Esophagus muscularis mucosa (tissue), 3 donors: ENCODE measurements at regions not wholly inside any gene's neighbourhood (a gene's known extent, or its start where the extent isn't known, plus 50 kb on each side); places are given as distances from the start of the nearest gene placed in this dataset.

Experiments
- EP300 ChIP-seq: sonication (generic); formaldehyde crosslinking; IDR thresholded peaks from one replicate; pipeline ENCODE4 v1.6.1; 2017; ENCODE audit warnings: antibody characterized with exemption
- TF ChIP-seq, protein P1 (sequence below), 3 experiments: fragments of 200-600 bp in 2 of 3; fragments of 450-650 bp in 1 of 3; sonication (generic) in 2 of 3; IDR thresholded peaks; one replicate each; pipeline ENCODE4 v1.5.1; 2017 to 2019; ENCODE audit warnings: antibody characterized with exemption in 3 of 3, mild to moderate bottlenecking in 2 of 3, moderate library complexity in 1 of 3

DNA sequence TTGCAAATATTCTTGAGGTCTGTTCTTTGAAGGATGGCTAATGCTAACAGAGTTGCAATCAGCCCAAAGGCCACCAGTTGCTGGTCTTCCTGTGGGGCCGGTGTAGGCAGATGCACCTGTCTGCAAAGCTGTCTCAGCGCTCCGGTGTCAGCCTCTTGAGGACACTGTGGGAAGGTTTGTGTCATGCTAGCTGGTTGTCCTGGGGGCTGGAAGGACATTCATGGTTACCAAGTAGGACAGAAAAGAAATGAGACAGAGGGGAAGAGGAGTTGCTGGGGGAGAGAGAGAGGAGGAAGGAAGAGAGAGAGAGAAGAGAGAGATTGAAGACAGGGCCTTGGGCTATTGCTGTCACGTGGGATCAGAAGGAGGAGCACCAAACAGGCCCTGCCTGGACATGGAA, 639.6 kb upstream of the HS6ST1 start:
- TF ChIP-seq, protein P1, sequence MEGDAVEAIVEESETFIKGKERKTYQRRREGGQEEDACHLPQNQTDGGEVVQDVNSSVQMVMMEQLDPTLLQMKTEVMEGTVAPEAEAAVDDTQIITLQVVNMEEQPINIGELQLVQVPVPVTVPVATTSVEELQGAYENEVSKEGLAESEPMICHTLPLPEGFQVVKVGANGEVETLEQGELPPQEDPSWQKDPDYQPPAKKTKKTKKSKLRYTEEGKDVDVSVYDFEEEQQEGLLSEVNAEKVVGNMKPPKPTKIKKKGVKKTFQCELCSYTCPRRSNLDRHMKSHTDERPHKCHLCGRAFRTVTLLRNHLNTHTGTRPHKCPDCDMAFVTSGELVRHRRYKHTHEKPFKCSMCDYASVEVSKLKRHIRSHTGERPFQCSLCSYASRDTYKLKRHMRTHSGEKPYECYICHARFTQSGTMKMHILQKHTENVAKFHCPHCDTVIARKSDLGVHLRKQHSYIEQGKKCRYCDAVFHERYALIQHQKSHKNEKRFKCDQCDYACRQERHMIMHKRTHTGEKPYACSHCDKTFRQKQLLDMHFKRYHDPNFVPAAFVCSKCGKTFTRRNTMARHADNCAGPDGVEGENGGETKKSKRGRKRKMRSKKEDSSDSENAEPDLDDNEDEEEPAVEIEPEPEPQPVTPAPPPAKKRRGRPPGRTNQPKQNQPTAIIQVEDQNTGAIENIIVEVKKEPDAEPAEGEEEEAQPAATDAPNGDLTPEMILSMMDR (IDR thresholded peaks at IDR 0.05): no peak
- no peak for TF ChIP-seq EP300
